ENCODE measurements at regions not wholly inside any gene's neighbourhood (a gene's known extent, or its start where the extent isn't known, plus 50 kb on each side); places are given as distances from the start of the nearest gene placed in this dataset.
A peak's percentile ranks its signal among the peaks of the same experiment; 100 is the strongest.

DNA sequence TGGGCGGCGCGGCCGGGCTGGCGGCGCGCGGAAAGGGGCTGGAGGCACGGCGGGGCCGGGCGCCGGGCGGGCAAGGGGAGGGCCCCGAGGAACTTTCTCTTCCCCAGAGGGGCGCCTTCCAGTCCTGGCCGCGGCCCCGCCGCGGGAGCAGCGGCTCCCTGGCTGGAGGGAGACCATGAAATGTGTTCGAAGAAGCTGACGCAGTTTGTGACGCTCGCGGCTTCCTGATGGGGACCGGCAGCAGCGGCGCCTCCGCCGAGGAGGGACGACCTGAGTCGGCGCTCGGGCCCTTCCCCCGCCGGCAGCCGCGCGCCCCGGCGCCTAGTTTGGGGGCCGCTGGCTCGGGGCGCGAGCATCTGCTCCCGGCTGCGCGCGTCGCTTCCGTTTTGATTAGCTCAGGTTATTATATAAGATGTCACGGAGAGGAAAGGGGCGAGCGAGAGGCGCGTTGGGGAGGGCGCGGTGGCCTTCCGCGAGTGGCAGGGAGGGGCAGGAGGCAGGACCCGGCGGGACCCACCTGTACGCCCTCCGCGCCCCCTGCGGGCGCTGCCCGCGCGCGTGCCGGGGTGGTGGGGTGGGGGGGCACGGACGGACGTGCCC, 57.1 kb upstream of the PCGF5 start:
- TF ChIP-seq CTCF (IDR thresholded peaks at IDR 0.05) (peak in 1 of 12 donors; percentile 18), POLR2A (IDR thresholded peaks at IDR 0.05) (peak in 1 of 2 donors; percentile 36)
- intact Hi-C loops (cut with DNase I) = loop anchor here in 9 of 10 donors (1.0 to 10.0 kb wide), 10 partner anchors 57 to 249 kb away; partner anchors contain the start of genes PCGF5 (in 8 of the 9) and ANKRD1 (in 1 of the 9)
- 0 to 1% (median 1%) methylated on average over 35 to 77 of the region's 77 CpGs for WGBS, 4 donors
- peaks cover 0 to under 1% (median 0%) of the 10 kb centered on the region in 12 donors for H3K9me3 ChIP-seq
- H3K27me3 ChIP-seq = no peaks in the 10 kb centered on the region
- peak; percentile 71 to 86 (median 82) for DNase-seq
- H3K36me3 ChIP-seq = no peaks in the 10 kb centered on the region
- peak overlapping the region; percentile 58 to 98 (median 93) for H3K4me3 ChIP-seq
- peak overlapping the region; percentile 91 to 99 (median 96) for H3K27ac ChIP-seq
- H3K4me1 ChIP-seq = peaks cover 0 to 41% (median 15%) of the 10 kb centered on the region in 12 donors
- peak; percentile 11 to 68 (median 61) for ATAC-seq

DNA sequence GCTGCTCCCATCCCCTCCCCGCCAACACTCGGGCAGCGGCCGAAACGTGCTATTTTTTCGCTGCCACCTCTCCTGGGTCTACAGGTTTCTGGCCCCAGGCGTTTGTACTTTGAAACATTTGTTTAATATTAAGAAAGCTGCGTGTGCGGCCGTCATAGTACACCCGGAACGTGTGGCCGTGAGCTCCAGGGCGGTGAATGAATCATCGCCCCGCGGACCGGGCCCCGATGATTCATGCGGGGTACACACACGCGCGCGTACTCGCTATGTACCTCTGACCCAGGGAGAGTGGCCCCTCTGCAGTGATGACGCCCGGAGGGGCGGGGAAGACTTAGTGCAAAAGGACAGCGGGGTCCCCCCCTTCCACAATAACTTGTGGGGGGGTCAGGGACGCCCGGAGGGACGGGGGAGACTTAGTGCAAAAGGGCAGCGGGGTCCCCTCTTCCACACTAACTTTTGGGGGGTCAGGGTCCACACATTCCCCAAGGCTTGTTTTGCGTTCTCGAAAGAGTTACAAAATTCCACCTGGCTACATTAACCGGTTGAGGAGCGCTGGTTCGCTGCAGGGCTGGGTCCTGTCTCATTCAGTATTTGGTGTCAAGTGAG, 56.5 kb upstream of the PCGF5 start:
- peak; percentile 41 to 81 (median 61) for DNase-seq
- H3K4me3 ChIP-seq = peak overlapping the region; percentile 58 to 98 (median 93)
- no peak for TF ChIP-seq CTCF (IDR thresholded peaks at IDR 0.05)
- TF ChIP-seq POLR2A (IDR thresholded peaks at IDR 0.05) = no peak

GRCh38 chr10:91164520-91165065, 55.9 kb upstream of the PCGF5 start:
- TF ChIP-seq CTCF (IDR thresholded peaks at IDR 0.05) (no peak), POLR2A (IDR thresholded peaks at IDR 0.05) (no peak)
- intact Hi-C loops (cut with DNase I) = loop anchor here in 7 of 10 donors (5.0 to 10.0 kb wide), 7 partner anchors 58 to 250 kb away; partner anchors contain the start of genes PCGF5 (in 4 of the 7) and ANKRD1 (in 1 of the 7)
- H3K4me3 ChIP-seq = peak overlapping the region in 10 of 12 donors; percentile 84 to 98 (median 94)
- no peak for ATAC-seq
- H3K27ac ChIP-seq = peak overlapping the region in 10 of 12 donors; percentile 91 to 99 (median 94)
- DNase-seq = no peak
- H3K9me3 ChIP-seq = peaks cover 0 to 3% (median 0%) of the 10 kb centered on the region in 12 donors
- no peaks in the 10 kb centered on the region for H3K27me3 ChIP-seq
- H3K4me1 ChIP-seq = peaks cover 0 to 41% (median 15%) of the 10 kb centered on the region in 12 donors
- H3K36me3 ChIP-seq = no peaks in the 10 kb centered on the region
- WGBS, 4 donors = 74 to 81% (median 76%) methylated on average over 7 of the region's 7 CpGs

More for the DNA sequence above, 56.5 kb upstream of the PCGF5 start:
- peak; percentile 40 to 72 (median 54) for ATAC-seq
- Histone ChIP-seq H3K9me3 (peaks cover 0 to 3% (median 0%) of the 10 kb centered on the region in 12 donors), H3K36me3 (no peaks in the 10 kb centered on the region), H3K4me1 (peaks cover 0 to 41% (median 15%) of the 10 kb centered on the region in 12 donors), H3K27ac (peak overlapping the region; percentile 91 to 99 (median 96)), H3K27me3 (no peaks in the 10 kb centered on the region)
- WGBS, 4 donors = 5 to 45% (median 6%) methylated on average over 6 to 38 of the region's 38 CpGs
- intact Hi-C loops (cut with DNase I) = loop anchor here in 9 of 10 donors (1.0 to 10.0 kb wide), 10 partner anchors 56 to 249 kb away; partner anchors contain the start of genes PCGF5 (in 8 of the 9) and ANKRD1 (in 1 of the 9)

- no peak overlapping the region for H3K27ac ChIP-seq
- H3K27me3 ChIP-seq = no peaks in the 10 kb centered on the region
- peaks cover 0 to 13% (median 3%) of the 10 kb centered on the region in 12 donors for H3K9me3 ChIP-seq
- no peak for ATAC-seq
- H3K4me3 ChIP-seq = no peak overlapping the region
- WGBS, 4 donors = 85 to 96% (median 94%) methylated on average over 2 of the region's 2 CpGs
- no peak for TF ChIP-seq POLR2A (IDR thresholded peaks at IDR 0.05)
- no peak for TF ChIP-seq CTCF (IDR thresholded peaks at IDR 0.05)
- DNase-seq = no peak
- peaks cover 0 to 31% (median 10%) of the 10 kb centered on the region in 12 donors for H3K4me1 ChIP-seq
- intact Hi-C loops (cut with DNase I) = loop anchor here in 3 of 10 donors (10.0 kb wide), 3 partner anchors 57 to 253 kb away; partner anchors contain the start of gene PCGF5 (in 1 of the 3)
- H3K36me3 ChIP-seq = no peaks in the 10 kb centered on the region
These were observed 53.1 kb upstream of the PCGF5 start for GRCh38 chr10:91167406-91167805.
